D721Med (cell line): ENCODE measurements at regions not wholly inside any gene's neighbourhood (a gene's known extent, or its start where the extent isn't known, plus 50 kb on each side); places are given as distances from the start of the nearest gene placed in this dataset.

Experiments used
- DNase-seq: peaks from one replicate; pipeline ENCODE4 v3.0.0; 2011; ENCODE audit warnings: low spot score; ENCODE audit not compliant: insufficient read length
- FAIRE-seq: peaks from 2 replicates; lab custom pipeline; 2011; peaks lifted over from hg19 to GRCh38; lab: Jason Lieb, UNC
- TF ChIP-seq, protein P1 (sequence below): IDR thresholded peaks from 2 replicates; pipeline ENCODE4 v1.5.1; 2012; ENCODE audit warnings: mild to moderate bottlenecking, control low read depth; ENCODE audit not compliant: insufficient read depth; ENCODE audit errors: missing control alignments

DNA sequence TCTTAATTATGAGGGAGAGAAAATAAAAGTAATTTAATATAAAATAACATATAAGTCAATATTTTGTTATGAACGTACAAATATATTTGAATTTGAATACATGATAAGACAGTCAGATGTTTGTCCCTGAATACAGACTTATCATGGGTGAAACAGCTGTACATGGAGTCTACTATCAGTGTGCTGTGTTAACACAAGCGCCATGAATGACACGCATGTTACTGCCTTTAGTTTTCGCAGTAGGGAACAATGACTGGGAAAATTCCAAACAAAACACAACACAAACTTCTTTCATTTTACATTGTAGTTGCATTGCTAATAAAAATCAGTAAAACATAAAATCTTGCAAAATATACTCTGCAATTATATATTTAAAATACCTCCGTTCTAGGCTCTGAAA, 108.6 kb downstream of the FBXO5 start:
- FAIRE-seq: no peak

DNA sequence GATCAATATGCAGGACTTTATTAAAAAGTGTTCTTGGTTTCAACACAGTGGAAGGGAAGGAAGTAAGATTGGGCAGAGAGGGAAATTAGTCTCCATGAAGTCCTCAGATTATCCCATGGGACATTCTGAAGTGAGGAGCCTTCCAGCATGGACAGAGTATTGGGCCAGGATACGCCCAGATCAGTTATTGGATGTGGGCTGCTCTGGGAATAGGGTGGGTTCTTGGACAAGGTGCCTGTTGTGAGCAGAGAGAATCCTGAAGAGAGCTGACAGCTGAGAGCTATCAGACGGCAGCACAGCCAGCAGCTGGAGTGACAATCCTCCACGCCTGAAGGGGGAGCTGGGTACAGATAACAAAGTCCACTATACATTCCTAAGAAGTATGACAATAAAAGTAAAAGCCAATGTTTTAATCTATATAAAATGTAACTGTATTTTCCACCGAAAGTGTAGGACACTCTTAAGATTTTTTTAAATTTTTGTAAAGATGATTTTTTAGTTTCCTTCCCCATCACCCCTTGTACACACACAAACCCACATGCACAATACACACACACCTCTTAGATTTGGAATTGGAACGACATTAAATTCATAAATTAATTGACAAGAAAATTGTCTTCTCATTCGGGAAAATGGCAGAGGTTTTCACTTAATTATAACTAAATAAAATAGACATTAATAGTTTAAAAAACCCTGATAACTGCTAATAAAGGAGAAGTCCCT, 107.8 kb downstream of the FBXO5 start:
- FAIRE-seq (no peak), DNase-seq (no peak)
- TF ChIP-seq, protein P1, sequence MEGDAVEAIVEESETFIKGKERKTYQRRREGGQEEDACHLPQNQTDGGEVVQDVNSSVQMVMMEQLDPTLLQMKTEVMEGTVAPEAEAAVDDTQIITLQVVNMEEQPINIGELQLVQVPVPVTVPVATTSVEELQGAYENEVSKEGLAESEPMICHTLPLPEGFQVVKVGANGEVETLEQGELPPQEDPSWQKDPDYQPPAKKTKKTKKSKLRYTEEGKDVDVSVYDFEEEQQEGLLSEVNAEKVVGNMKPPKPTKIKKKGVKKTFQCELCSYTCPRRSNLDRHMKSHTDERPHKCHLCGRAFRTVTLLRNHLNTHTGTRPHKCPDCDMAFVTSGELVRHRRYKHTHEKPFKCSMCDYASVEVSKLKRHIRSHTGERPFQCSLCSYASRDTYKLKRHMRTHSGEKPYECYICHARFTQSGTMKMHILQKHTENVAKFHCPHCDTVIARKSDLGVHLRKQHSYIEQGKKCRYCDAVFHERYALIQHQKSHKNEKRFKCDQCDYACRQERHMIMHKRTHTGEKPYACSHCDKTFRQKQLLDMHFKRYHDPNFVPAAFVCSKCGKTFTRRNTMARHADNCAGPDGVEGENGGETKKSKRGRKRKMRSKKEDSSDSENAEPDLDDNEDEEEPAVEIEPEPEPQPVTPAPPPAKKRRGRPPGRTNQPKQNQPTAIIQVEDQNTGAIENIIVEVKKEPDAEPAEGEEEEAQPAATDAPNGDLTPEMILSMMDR: no peak

More for the DNA sequence above, 108.6 kb downstream of the FBXO5 start:
- no peak for DNase-seq
- TF ChIP-seq, protein P1: no peak

DNA sequence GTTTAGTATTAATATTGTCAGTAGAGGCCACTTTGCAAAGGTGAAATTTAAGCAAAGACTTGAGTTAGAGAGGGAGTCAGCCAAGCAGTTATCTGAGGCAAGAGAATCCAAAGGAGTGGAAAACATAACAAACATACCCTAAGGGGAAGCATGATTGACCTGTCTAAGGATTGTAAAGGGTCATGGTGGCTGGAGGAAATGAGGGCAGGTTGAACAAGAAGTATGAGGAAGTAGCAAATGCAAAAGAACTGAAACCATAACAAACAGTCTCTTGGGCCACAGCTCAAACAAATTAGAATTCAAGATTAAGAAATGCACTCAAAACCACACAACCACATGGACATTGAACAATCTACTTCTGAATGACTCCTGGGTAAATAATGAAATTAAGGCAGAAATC, 103.2 kb downstream of the FBXO5 start:
- TF ChIP-seq, protein P1: no peak
- FAIRE-seq: no peak
- no peak for DNase-seq

DNA sequence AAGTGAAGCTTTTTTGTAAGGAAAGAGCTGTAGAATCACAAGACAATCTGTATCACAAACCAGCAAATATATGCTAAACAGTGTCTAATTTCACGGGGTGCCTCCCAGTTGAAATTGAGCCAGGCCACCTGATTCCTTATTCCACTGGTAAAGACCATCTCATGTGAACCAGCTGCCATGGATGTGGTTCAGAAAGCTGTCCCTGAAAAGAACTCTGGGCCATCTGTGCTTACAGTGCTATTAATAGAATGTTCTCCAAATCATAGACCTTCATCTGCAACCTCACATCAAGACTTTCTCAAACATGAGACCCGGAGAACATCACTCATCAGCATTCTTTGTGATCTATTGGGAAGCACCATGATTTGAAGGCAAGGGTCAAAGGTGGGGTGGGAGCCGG, 89.7 kb downstream of the FBXO5 start:
- TF ChIP-seq, protein P1: no peak
- DNase-seq: no peak
- no peak for FAIRE-seq

DNA sequence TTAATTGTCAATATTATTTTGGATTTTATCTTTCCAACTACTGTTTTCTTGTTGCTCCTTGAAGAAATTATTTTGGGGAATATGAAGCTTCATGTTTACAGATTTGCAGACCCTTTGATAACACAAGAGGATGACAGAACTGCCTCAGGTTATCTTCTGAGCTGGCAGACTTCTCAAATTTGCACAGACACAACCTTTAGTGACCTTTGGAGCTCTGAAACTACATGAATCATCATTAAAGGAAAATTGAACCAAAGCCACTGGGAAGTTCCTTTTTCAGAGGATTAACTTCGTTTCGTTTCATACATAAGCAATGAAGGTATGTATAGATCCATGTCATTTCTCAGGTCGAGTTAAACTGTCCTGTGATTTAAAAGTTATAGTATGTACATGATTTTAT, 85.9 kb downstream of the FBXO5 start:
- no peak for DNase-seq
- FAIRE-seq: no peak
- TF ChIP-seq, protein P1: no peak

- FAIRE-seq: no peak
- DNase-seq: no peak
- TF ChIP-seq, protein P1: peak; percentile 87
Measured at GRCh38 chr6:152897807-152898399, 84.9 kb downstream of the FBXO5 start.

DNA sequence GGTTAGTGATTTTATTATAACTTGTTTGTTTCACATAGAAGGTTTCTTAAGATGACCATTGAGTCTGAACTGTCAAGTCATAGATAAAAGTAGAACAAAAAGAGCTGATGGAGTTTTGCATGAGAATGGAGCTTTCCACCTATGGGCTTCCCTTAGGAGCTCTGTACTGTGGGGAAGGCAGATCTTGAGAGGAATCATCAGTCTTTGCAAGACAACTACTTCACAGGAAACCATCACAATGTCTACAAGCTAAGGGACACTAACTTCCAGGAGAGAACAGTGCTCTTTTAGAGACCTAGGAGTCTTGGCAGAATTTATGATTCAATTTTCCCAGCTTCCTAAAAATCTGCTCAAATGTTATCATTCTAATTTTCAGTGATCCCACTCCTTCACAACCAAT, 78.2 kb downstream of the FBXO5 start:
- no peak for FAIRE-seq
- DNase-seq: no peak
- TF ChIP-seq, protein P1: no peak
